ENCODE measurements at regions not wholly inside any gene's neighbourhood (a gene's known extent, or its start where the extent isn't known, plus 50 kb on each side); places are given as distances from the start of the nearest gene placed in this dataset.

DNA sequence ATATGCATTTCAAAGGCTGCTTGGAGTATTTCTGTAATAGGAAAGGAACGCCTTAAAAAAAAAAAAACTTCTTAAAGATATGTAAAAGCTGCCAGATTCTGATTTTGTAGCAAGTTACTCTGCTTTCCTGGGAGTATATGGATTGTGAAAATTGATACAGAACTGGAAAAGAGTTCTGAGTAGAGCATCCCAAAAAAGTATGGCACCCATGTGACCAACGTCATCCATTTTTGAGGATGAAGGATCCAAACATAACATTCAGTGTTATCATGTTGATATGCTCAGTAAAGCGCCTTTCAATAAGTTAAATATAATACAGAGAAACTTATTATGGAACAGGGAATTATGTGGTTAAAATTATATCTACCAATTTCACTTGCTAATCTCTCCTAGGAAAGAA, 978.4 kb upstream of the POU3F3 start:
- Histone ChIP-seq H2AFZ (ENCODE audit: low read depth) (no peak overlapping the region), H3K4me3 (IDR thresholded peaks at IDR 0.05; ENCODE audit: insufficient read depth, low read depth, low read length) (no peak overlapping the region), H3K36me3 (ENCODE audit: insufficient read depth) (no peaks in the 10 kb centered on the region), H4K20me1 (ENCODE audit: insufficient read depth) (no peaks in the 10 kb centered on the region), H3K79me2 (ENCODE audit: insufficient read depth, low read depth) (no peaks in the 10 kb centered on the region), H3K27ac (no peak overlapping the region), H3K4me2 (no peak overlapping the region), H3K9ac (no peak overlapping the region), H3K4me1 (ENCODE audit: low read depth, poor library complexity, severe bottlenecking) (no peaks in the 10 kb centered on the region), H3K27me3 (ENCODE audit: insufficient read depth, low read depth) (no peaks in the 10 kb centered on the region)
- TF ChIP-seq, protein P1, sequence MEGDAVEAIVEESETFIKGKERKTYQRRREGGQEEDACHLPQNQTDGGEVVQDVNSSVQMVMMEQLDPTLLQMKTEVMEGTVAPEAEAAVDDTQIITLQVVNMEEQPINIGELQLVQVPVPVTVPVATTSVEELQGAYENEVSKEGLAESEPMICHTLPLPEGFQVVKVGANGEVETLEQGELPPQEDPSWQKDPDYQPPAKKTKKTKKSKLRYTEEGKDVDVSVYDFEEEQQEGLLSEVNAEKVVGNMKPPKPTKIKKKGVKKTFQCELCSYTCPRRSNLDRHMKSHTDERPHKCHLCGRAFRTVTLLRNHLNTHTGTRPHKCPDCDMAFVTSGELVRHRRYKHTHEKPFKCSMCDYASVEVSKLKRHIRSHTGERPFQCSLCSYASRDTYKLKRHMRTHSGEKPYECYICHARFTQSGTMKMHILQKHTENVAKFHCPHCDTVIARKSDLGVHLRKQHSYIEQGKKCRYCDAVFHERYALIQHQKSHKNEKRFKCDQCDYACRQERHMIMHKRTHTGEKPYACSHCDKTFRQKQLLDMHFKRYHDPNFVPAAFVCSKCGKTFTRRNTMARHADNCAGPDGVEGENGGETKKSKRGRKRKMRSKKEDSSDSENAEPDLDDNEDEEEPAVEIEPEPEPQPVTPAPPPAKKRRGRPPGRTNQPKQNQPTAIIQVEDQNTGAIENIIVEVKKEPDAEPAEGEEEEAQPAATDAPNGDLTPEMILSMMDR (conservative IDR thresholded peaks at IDR 0.05; ENCODE audit: low read depth, low read length), result no peak

DNA sequence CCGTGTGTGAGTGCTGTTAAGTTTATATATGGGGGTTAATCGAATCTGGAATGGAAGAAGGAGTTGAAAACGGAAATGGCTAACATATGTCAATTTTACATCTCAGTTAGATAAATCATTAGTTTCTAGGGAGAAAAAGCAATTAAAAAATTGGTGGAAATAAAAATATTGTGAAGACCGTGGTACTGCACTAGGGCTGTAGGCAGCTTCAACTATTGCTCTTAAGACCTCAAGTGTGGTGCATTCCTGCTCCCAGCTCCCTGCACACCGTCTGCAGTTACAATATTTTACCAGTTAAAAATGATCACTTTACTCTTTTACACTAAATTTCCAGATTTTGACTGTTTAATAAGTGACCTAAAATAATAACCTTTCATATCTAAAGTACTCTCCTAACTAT, 977.3 kb upstream of the POU3F3 start:
- no peak overlapping the region for H3K9ac ChIP-seq
- H3K4me1 ChIP-seq (ENCODE audit: low read depth, poor library complexity, severe bottlenecking), result no peaks in the 10 kb centered on the region
- no peaks in the 10 kb centered on the region for H4K20me1 ChIP-seq (ENCODE audit: insufficient read depth)
- H3K27me3 ChIP-seq (ENCODE audit: insufficient read depth, low read depth), result no peaks in the 10 kb centered on the region
- no peak overlapping the region for H2AFZ ChIP-seq (ENCODE audit: low read depth)
- H3K79me2 ChIP-seq (ENCODE audit: insufficient read depth, low read depth), result no peaks in the 10 kb centered on the region
- H3K4me2 ChIP-seq, result no peak overlapping the region
- TF ChIP-seq, protein P1 (conservative IDR thresholded peaks at IDR 0.05; ENCODE audit: low read depth, low read length), result no peak
- no peak overlapping the region for H3K4me3 ChIP-seq (IDR thresholded peaks at IDR 0.05; ENCODE audit: insufficient read depth, low read depth, low read length)
- H3K27ac ChIP-seq, result no peak overlapping the region
- H3K36me3 ChIP-seq (ENCODE audit: insufficient read depth), result no peaks in the 10 kb centered on the region

DNA sequence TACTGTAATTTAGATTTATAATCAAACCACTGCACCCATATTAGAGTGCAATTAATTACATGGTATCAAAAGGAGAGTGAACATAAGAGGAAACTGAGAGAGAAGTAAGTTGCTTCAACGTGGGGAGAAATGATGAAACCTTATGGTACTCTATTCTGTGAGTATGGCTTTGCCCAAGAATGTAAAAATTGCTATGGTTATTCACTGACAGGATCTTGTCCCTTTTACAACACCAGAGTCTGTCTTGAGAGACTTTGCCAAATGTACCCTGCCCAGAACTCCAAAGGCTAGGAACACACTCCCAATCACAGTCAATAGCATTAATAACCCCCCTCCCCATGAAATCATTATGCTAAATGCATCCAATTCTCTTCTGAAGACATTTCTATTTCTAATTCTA, 974.8 kb upstream of the POU3F3 start:
- H3K9ac ChIP-seq, result no peak overlapping the region
- H3K27ac ChIP-seq, result no peak overlapping the region
- H3K79me2 ChIP-seq (ENCODE audit: insufficient read depth, low read depth), result no peaks in the 10 kb centered on the region
- TF ChIP-seq, protein P1 (conservative IDR thresholded peaks at IDR 0.05; ENCODE audit: low read depth, low read length), result no peak
- H2AFZ ChIP-seq (ENCODE audit: low read depth), result no peak overlapping the region
- H3K4me2 ChIP-seq, result no peak overlapping the region
- no peaks in the 10 kb centered on the region for H4K20me1 ChIP-seq (ENCODE audit: insufficient read depth)
- H3K27me3 ChIP-seq (ENCODE audit: insufficient read depth, low read depth), result no peaks in the 10 kb centered on the region
- no peaks in the 10 kb centered on the region for H3K36me3 ChIP-seq (ENCODE audit: insufficient read depth)
- H3K4me1 ChIP-seq (ENCODE audit: low read depth, poor library complexity, severe bottlenecking), result no peaks in the 10 kb centered on the region
- H3K4me3 ChIP-seq (IDR thresholded peaks at IDR 0.05; ENCODE audit: insufficient read depth, low read depth, low read length), result no peak overlapping the region

DNA sequence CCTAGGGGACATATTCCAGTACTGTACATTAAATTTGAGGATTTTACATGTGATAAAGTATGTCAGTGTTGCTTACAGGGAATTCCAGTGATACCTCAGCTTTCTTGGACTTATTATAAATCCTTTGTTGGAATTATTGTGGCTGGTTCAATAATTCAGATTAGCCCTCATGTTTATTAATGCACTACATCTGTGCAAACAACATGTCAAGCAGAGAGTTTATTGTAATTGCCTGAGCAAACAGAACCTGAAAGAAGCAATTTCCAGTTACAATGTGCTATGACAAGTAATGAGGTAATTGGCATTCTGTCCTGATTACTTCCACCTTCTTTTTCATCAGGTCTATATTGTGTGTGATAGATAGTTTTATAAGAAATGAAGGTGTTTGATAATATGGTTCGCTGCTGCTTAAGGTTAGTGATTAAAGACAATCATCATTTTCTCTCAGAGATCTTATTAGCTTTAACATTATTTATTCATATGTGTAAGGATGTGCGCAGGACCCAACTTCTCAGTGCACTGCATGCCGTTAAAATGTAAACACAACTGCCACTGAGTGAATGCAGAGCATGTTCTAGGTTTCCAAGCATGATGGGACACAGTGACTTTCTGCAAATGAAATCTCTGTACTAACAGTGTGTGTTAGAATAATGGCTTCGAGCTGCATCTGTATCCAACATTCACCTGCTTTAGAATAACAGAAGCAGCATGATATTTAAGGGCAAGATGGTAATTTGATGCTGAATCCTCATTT, 973.7 kb upstream of the POU3F3 start:
- H3K9ac ChIP-seq, result no peak overlapping the region
- H2AFZ ChIP-seq (ENCODE audit: low read depth), result no peak overlapping the region
- no peaks in the 10 kb centered on the region for H3K36me3 ChIP-seq (ENCODE audit: insufficient read depth)
- H3K79me2 ChIP-seq (ENCODE audit: insufficient read depth, low read depth), result no peaks in the 10 kb centered on the region
- no peak overlapping the region for H3K4me3 ChIP-seq (IDR thresholded peaks at IDR 0.05; ENCODE audit: insufficient read depth, low read depth, low read length)
- H3K27ac ChIP-seq, result no peak overlapping the region
- TF ChIP-seq, protein P1 (conservative IDR thresholded peaks at IDR 0.05; ENCODE audit: low read depth, low read length), result no peak
- no peaks in the 10 kb centered on the region for H4K20me1 ChIP-seq (ENCODE audit: insufficient read depth)
- H3K27me3 ChIP-seq (ENCODE audit: insufficient read depth, low read depth), result no peaks in the 10 kb centered on the region
- H3K4me1 ChIP-seq (ENCODE audit: low read depth, poor library complexity, severe bottlenecking), result no peaks in the 10 kb centered on the region
- H3K4me2 ChIP-seq, result no peak overlapping the region
